ENCODE measurements at regions not wholly inside any gene's neighbourhood (a gene's known extent, or its start where the extent isn't known, plus 50 kb on each side); places are given as distances from the start of the nearest gene placed in this dataset.

GRCh38 chr5:56585999-56586691 lies 229.2 kb upstream of the MAP3K1 start:
- H3K9me3 ChIP-seq (ENCODE audit: control insufficient read depth, insufficient read depth, low read depth, low read length), result peaks cover 5% of the 10 kb centered on the region; the same call in 1 of the 2 replicates
- no peak overlapping the region for H3K9ac ChIP-seq (ENCODE audit: low read length)
- H3K27me3 ChIP-seq (ENCODE audit: control insufficient read depth, insufficient read depth, low read length), result no peaks in the 10 kb centered on the region
- no peak overlapping the region for H3K4me3 ChIP-seq (ENCODE audit: low read depth, low read length)
- no peak overlapping the region for H3K27ac ChIP-seq (ENCODE audit: low read depth, low read length)
- no peaks in the 10 kb centered on the region for H3K36me3 ChIP-seq (ENCODE audit: control insufficient read depth, insufficient read depth, low read length)
- H3K4me1 ChIP-seq (ENCODE audit: control insufficient read depth, insufficient read depth, low read length), result no peaks in the 10 kb centered on the region

GRCh38 chr5:56585461-56585860 lies 229.9 kb upstream of the MAP3K1 start:
- Histone ChIP-seq H3K9me3 (ENCODE audit: control insufficient read depth, insufficient read depth, low read depth, low read length) (peaks cover 5% of the 10 kb centered on the region; the same call in 1 of the 2 replicates), H3K4me1 (ENCODE audit: control insufficient read depth, insufficient read depth, low read length) (no peaks in the 10 kb centered on the region), H3K27me3 (ENCODE audit: control insufficient read depth, insufficient read depth, low read length) (no peaks in the 10 kb centered on the region), H3K4me3 (ENCODE audit: low read depth, low read length) (no peak overlapping the region), H3K36me3 (ENCODE audit: control insufficient read depth, insufficient read depth, low read length) (no peaks in the 10 kb centered on the region), H3K27ac (ENCODE audit: low read depth, low read length) (no peak overlapping the region), H3K9ac (ENCODE audit: low read length) (no peak overlapping the region)

GRCh38 chr5:56581426-56581825 lies 233.9 kb upstream of the MAP3K1 start:
- no peaks in the 10 kb centered on the region for H3K36me3 ChIP-seq (ENCODE audit: control insufficient read depth, insufficient read depth, low read length)
- no peak overlapping the region for H3K27ac ChIP-seq (ENCODE audit: low read depth, low read length)
- H3K27me3 ChIP-seq (ENCODE audit: control insufficient read depth, insufficient read depth, low read length), result no peaks in the 10 kb centered on the region
- no peak overlapping the region for H3K9ac ChIP-seq (ENCODE audit: low read length)
- H3K4me3 ChIP-seq (ENCODE audit: low read depth, low read length), result no peak overlapping the region
- peaks cover 5% of the 10 kb centered on the region; the same call in 1 of the 2 replicates for H3K9me3 ChIP-seq (ENCODE audit: control insufficient read depth, insufficient read depth, low read depth, low read length)
- H3K4me1 ChIP-seq (ENCODE audit: control insufficient read depth, insufficient read depth, low read length), result no peaks in the 10 kb centered on the region

- Histone ChIP-seq H3K27me3 (ENCODE audit: control insufficient read depth, insufficient read depth, low read length) (no peaks in the 10 kb centered on the region), H3K9me3 (ENCODE audit: control insufficient read depth, insufficient read depth, low read depth, low read length) (peaks cover 5% of the 10 kb centered on the region; the same call in 1 of the 2 replicates), H3K27ac (ENCODE audit: low read depth, low read length) (no peak overlapping the region), H3K9ac (ENCODE audit: low read length) (no peak overlapping the region), H3K36me3 (ENCODE audit: control insufficient read depth, insufficient read depth, low read length) (no peaks in the 10 kb centered on the region), H3K4me3 (ENCODE audit: low read depth, low read length) (no peak overlapping the region), H3K4me1 (ENCODE audit: control insufficient read depth, insufficient read depth, low read length) (no peaks in the 10 kb centered on the region)
Observed at GRCh38 chr5:56580864-56581263, 234.5 kb upstream of the MAP3K1 start.

- no peak overlapping the region for H3K9ac ChIP-seq (ENCODE audit: low read length)
- H3K4me3 ChIP-seq (ENCODE audit: low read depth, low read length), result no peak overlapping the region
- H3K36me3 ChIP-seq (ENCODE audit: control insufficient read depth, insufficient read depth, low read length), result no peaks in the 10 kb centered on the region
- H3K9me3 ChIP-seq (ENCODE audit: control insufficient read depth, insufficient read depth, low read depth, low read length), result peaks cover 13% of the 10 kb centered on the region
- H3K4me1 ChIP-seq (ENCODE audit: control insufficient read depth, insufficient read depth, low read length), result no peaks in the 10 kb centered on the region
- no peak overlapping the region for H3K27ac ChIP-seq (ENCODE audit: low read depth, low read length)
- H3K27me3 ChIP-seq (ENCODE audit: control insufficient read depth, insufficient read depth, low read length), result no peaks in the 10 kb centered on the region
Observed at GRCh38 chr5:56575821-56576220, 239.5 kb upstream of the MAP3K1 start.

- no peak overlapping the region for H3K4me3 ChIP-seq (ENCODE audit: low read depth, low read length)
- H3K9ac ChIP-seq (ENCODE audit: low read length), result no peak overlapping the region
- no peak overlapping the region for H3K27ac ChIP-seq (ENCODE audit: low read depth, low read length)
- no peaks in the 10 kb centered on the region for H3K4me1 ChIP-seq (ENCODE audit: control insufficient read depth, insufficient read depth, low read length)
- no peaks in the 10 kb centered on the region for H3K27me3 ChIP-seq (ENCODE audit: control insufficient read depth, insufficient read depth, low read length)
- H3K36me3 ChIP-seq (ENCODE audit: control insufficient read depth, insufficient read depth, low read length), result no peaks in the 10 kb centered on the region
- H3K9me3 ChIP-seq (ENCODE audit: control insufficient read depth, insufficient read depth, low read depth, low read length), result peaks cover 13% of the 10 kb centered on the region
Observed at GRCh38 chr5:56574778-56575177, 240.6 kb upstream of the MAP3K1 start.

- H3K4me3 ChIP-seq (ENCODE audit: low read depth, low read length), result no peak overlapping the region
Observed at GRCh38 chr5:56569566-56569965, 245.8 kb upstream of the MAP3K1 start.

GRCh38 chr5:56569076-56569475 lies 246.3 kb upstream of the MAP3K1 start:
- Histone ChIP-seq H3K27me3 (ENCODE audit: control insufficient read depth, insufficient read depth, low read length) (no peaks in the 10 kb centered on the region), H3K9ac (ENCODE audit: low read length) (no peak overlapping the region), H3K36me3 (ENCODE audit: control insufficient read depth, insufficient read depth, low read length) (no peaks in the 10 kb centered on the region), H3K9me3 (ENCODE audit: control insufficient read depth, insufficient read depth, low read depth, low read length) (peaks cover 13% of the 10 kb centered on the region), H3K4me3 (ENCODE audit: low read depth, low read length) (no peak overlapping the region), H3K27ac (ENCODE audit: low read depth, low read length) (no peak overlapping the region), H3K4me1 (ENCODE audit: control insufficient read depth, insufficient read depth, low read length) (peaks cover 10% of the 10 kb centered on the region)

More at GRCh38 chr5:56569566-56569965, 245.8 kb upstream of the MAP3K1 start:
- no peaks in the 10 kb centered on the region for H3K27me3 ChIP-seq (ENCODE audit: control insufficient read depth, insufficient read depth, low read length)
- H3K9me3 ChIP-seq (ENCODE audit: control insufficient read depth, insufficient read depth, low read depth, low read length), result peaks cover 13% of the 10 kb centered on the region
- no peaks in the 10 kb centered on the region for H3K36me3 ChIP-seq (ENCODE audit: control insufficient read depth, insufficient read depth, low read length)
- H3K9ac ChIP-seq (ENCODE audit: low read length), result no peak overlapping the region
- H3K27ac ChIP-seq (ENCODE audit: low read depth, low read length), result no peak overlapping the region
- H3K4me1 ChIP-seq (ENCODE audit: control insufficient read depth, insufficient read depth, low read length), result peaks cover 10% of the 10 kb centered on the region

GRCh38 chr5:56567278-56567677 lies 248.1 kb upstream of the MAP3K1 start:
- no peak overlapping the region for H3K4me3 ChIP-seq (ENCODE audit: low read depth, low read length)
- no peaks in the 10 kb centered on the region for H3K36me3 ChIP-seq (ENCODE audit: control insufficient read depth, insufficient read depth, low read length)
- H3K27me3 ChIP-seq (ENCODE audit: control insufficient read depth, insufficient read depth, low read length), result no peaks in the 10 kb centered on the region
- no peak overlapping the region for H3K9ac ChIP-seq (ENCODE audit: low read length)
- H3K4me1 ChIP-seq (ENCODE audit: control insufficient read depth, insufficient read depth, low read length), result peaks cover 10% of the 10 kb centered on the region
- no peaks in the 10 kb centered on the region for H3K9me3 ChIP-seq (ENCODE audit: control insufficient read depth, insufficient read depth, low read depth, low read length)
- no peak overlapping the region for H3K27ac ChIP-seq (ENCODE audit: low read depth, low read length)

GRCh38 chr5:56566374-56567249 lies 248.7 kb upstream of the MAP3K1 start:
- no peak overlapping the region for H3K4me3 ChIP-seq (ENCODE audit: low read depth, low read length)
- no peak overlapping the region for H3K9ac ChIP-seq (ENCODE audit: low read length)
- H3K9me3 ChIP-seq (ENCODE audit: control insufficient read depth, insufficient read depth, low read depth, low read length), result no peaks in the 10 kb centered on the region
- no peaks in the 10 kb centered on the region for H3K36me3 ChIP-seq (ENCODE audit: control insufficient read depth, insufficient read depth, low read length)
- no peaks in the 10 kb centered on the region for H3K27me3 ChIP-seq (ENCODE audit: control insufficient read depth, insufficient read depth, low read length)
- H3K4me1 ChIP-seq (ENCODE audit: control insufficient read depth, insufficient read depth, low read length), result peaks cover 10% of the 10 kb centered on the region
- no peak overlapping the region for H3K27ac ChIP-seq (ENCODE audit: low read depth, low read length)

- Histone ChIP-seq H3K27me3 (ENCODE audit: control insufficient read depth, insufficient read depth, low read length) (no peaks in the 10 kb centered on the region), H3K36me3 (ENCODE audit: control insufficient read depth, insufficient read depth, low read length) (no peaks in the 10 kb centered on the region), H3K4me1 (ENCODE audit: control insufficient read depth, insufficient read depth, low read length) (peaks cover 10% of the 10 kb centered on the region), H3K9ac (ENCODE audit: low read length) (no peak overlapping the region), H3K27ac (ENCODE audit: low read depth, low read length) (no peak overlapping the region), H3K4me3 (ENCODE audit: low read depth, low read length) (no peak overlapping the region), H3K9me3 (ENCODE audit: control insufficient read depth, insufficient read depth, low read depth, low read length) (no peaks in the 10 kb centered on the region)
Observed at GRCh38 chr5:56565644-56566043, 249.7 kb upstream of the MAP3K1 start.
